ENCODE measurements at regions not wholly inside any gene's neighbourhood (a gene's known extent, or its start where the extent isn't known, plus 50 kb on each side); places are given as distances from the start of the nearest gene placed in this dataset.

GRCh38 chr3:144375088-144375487, 403.5 kb downstream of the DIPK2A start:
- Mint-ChIP-seq H3K27ac (ENCODE audit: low read depth, unreplicated experiment) (no peak overlapping the region), H3K36me3 (ENCODE audit: insufficient read depth, unreplicated experiment) (peaks cover 7% of the 10 kb centered on the region), H3K27me3 (ENCODE audit: insufficient read depth, unreplicated experiment) (no peaks in the 10 kb centered on the region), H3K9me3 (ENCODE audit: unreplicated experiment) (peaks cover 14% of the 10 kb centered on the region), H3K4me3 (ENCODE audit: unreplicated experiment) (no peak overlapping the region), H3K4me1 (ENCODE audit: insufficient read depth, unreplicated experiment) (no peaks in the 10 kb centered on the region)
- ChIA-PET CTCF (no interaction called here), POLR2A (interaction anchor here (0.6 kb wide), 1 partner anchor 525 kb away, joined by 4 read pairs; no protein-coding TSS in a partner anchor)
- no peak for DNase-seq (ENCODE audit: unreplicated experiment)
- no TSS peak for BruUV-seq (replicated peaks)
- no peak for TF ChIP-seq CTCF (IDR thresholded peaks at IDR 0.05; ENCODE audit: unreplicated experiment)
- intact Hi-C loops (cut with micrococcal nuclease): no loop called here

GRCh38 chr3:144380849-144381248, 409.2 kb downstream of the DIPK2A start:
- ChIA-PET POLR2A (interaction anchor here (0.7 kb wide), 1 partner anchor 287 kb away, joined by 3 read pairs; no protein-coding TSS in a partner anchor), CTCF (no interaction called here)
- peaks cover 16% of the 10 kb centered on the region for H3K4me1 Mint-ChIP-seq (ENCODE audit: insufficient read depth, unreplicated experiment)
- no peak for TF ChIP-seq CTCF (IDR thresholded peaks at IDR 0.05; ENCODE audit: unreplicated experiment)
- no peaks in the 10 kb centered on the region for H3K36me3 Mint-ChIP-seq (ENCODE audit: insufficient read depth, unreplicated experiment)
- BruUV-seq (replicated peaks): no TSS peak
- no peak overlapping the region for H3K4me3 Mint-ChIP-seq (ENCODE audit: unreplicated experiment)
- no peak for DNase-seq (ENCODE audit: unreplicated experiment)
- intact Hi-C loops (cut with micrococcal nuclease): no loop called here
- H3K27me3 Mint-ChIP-seq (ENCODE audit: insufficient read depth, unreplicated experiment): no peaks in the 10 kb centered on the region
- H3K27ac Mint-ChIP-seq (ENCODE audit: low read depth, unreplicated experiment): peak overlapping the region; percentile 16
- no peaks in the 10 kb centered on the region for H3K9me3 Mint-ChIP-seq (ENCODE audit: unreplicated experiment)

GRCh38 chr3:144381607-144382006, 410.0 kb downstream of the DIPK2A start:
- H3K4me3 Mint-ChIP-seq (ENCODE audit: unreplicated experiment): no peak overlapping the region
- POLR2A ChIA-PET: interaction anchor here (2.6 kb wide), 1 partner anchor 410 kb away, joined by 9 read pairs; the partner anchor contains the start of gene DIPK2A

GRCh38 chr3:144384241-144384979, 412.8 kb downstream of the DIPK2A start:
- POLR2A ChIA-PET: interaction anchor here (2.6 kb wide), 1 partner anchor 413 kb away, joined by 9 read pairs; the partner anchor contains the start of gene DIPK2A
- Mint-ChIP-seq H3K27ac (ENCODE audit: low read depth, unreplicated experiment) (no peak overlapping the region), H3K4me1 (ENCODE audit: insufficient read depth, unreplicated experiment) (peaks cover 16% of the 10 kb centered on the region), H3K36me3 (ENCODE audit: insufficient read depth, unreplicated experiment) (no peaks in the 10 kb centered on the region), H3K27me3 (ENCODE audit: insufficient read depth, unreplicated experiment) (no peaks in the 10 kb centered on the region), H3K9me3 (ENCODE audit: unreplicated experiment) (no peaks in the 10 kb centered on the region), H3K4me3 (ENCODE audit: unreplicated experiment) (no peak overlapping the region)
- CTCF ChIA-PET: no interaction called here
- TF ChIP-seq CTCF (IDR thresholded peaks at IDR 0.05; ENCODE audit: unreplicated experiment): no peak
- intact Hi-C loops (cut with micrococcal nuclease): no loop called here
- BruUV-seq (replicated peaks): no TSS peak
- DNase-seq (ENCODE audit: unreplicated experiment): no peak

More at GRCh38 chr3:144381607-144382006, 410.0 kb downstream of the DIPK2A start:
- Mint-ChIP-seq H3K36me3 (ENCODE audit: insufficient read depth, unreplicated experiment) (no peaks in the 10 kb centered on the region), H3K9me3 (ENCODE audit: unreplicated experiment) (no peaks in the 10 kb centered on the region), H3K27ac (ENCODE audit: low read depth, unreplicated experiment) (no peak overlapping the region), H3K4me1 (ENCODE audit: insufficient read depth, unreplicated experiment) (peaks cover 16% of the 10 kb centered on the region), H3K27me3 (ENCODE audit: insufficient read depth, unreplicated experiment) (no peaks in the 10 kb centered on the region)
- DNase-seq (ENCODE audit: unreplicated experiment): peak; percentile 35
- BruUV-seq (replicated peaks): no TSS peak
- intact Hi-C loops (cut with micrococcal nuclease): no loop called here
- CTCF ChIA-PET: no interaction called here
- no peak for TF ChIP-seq CTCF (IDR thresholded peaks at IDR 0.05; ENCODE audit: unreplicated experiment)
